HepG2 (cell line): ENCODE measurements at regions not wholly inside any gene's neighbourhood (a gene's known extent, or its start where the extent isn't known, plus 50 kb on each side); places are given as distances from the start of the nearest gene placed in this dataset.

Source experiments
- ATAC-seq: fragments of 200-7000 bp; cut with Tn5 transposase; 3 replicates; pipeline ENCODE4 v1.9.1; 2020; ENCODE audit warnings: mild to moderate bottlenecking, moderate library complexity
- BruUV-seq: library from RNA; stranded (reverse); fragments of 400-500 nt; replicated peaks from 2 replicates; lab custom pipeline; 2021; lab: Mats Ljungman, UMichigan
- CTCF ChIA-PET: fragments of 300-600 bp; formaldehyde crosslinking; extraction: SDS; loops from one replicate; lab custom pipeline; 2021; ENCODE audit warnings: low total read pairs, inconsistent platforms, low intra/inter-chr PET ratio; lab: Yijun Ruan, JAX
- POLR2A ChIA-PET: fragments of 350-600 bp; sonication (Branson Sonifier 250); formaldehyde crosslinking; loops from one replicate; lab custom pipeline; 2020; ENCODE audit warnings: antibody characterized with exemption, inconsistent platforms; lab: Yijun Ruan, JAX
- DNase-seq: peaks from one replicate; pipeline ENCODE4 v3.0.0-alpha.2; 2015; ENCODE audit warnings: low spot score
- FAIRE-seq: peaks from 3 replicates; lab custom pipeline; 2011; peaks lifted over from hg19 to GRCh38; lab: Jason Lieb, UNC
- H2AFZ ChIP-seq: one replicate; pipeline ENCODE4 v1.6.1; 2011; ENCODE audit warnings: low read length, inconsistent platforms
- H3K27ac ChIP-seq: fragments of 300-600 bp; 3 replicates; pipeline ENCODE4 v1.8.0; 2011; ENCODE audit warnings: mixed run types, mild to moderate bottlenecking, mixed read lengths, low read length, inconsistent platforms; ENCODE audit not compliant: insufficient read depth; ENCODE audit errors: extremely low read length
- H3K27me3 ChIP-seq, 2 experiments: fragments of 200-600 bp in 1 of 2; 2 replicates in 1 of 2; 3 replicates in 1 of 2; pipeline versions ENCODE4 v1.6.0 to v1.8.0; 2011; ENCODE audit warnings: low read length in 2 of 2, mild to moderate bottlenecking in 2 of 2, moderate library complexity in 2 of 2, inconsistent platforms in 1 of 2; ENCODE audit not compliant: insufficient read depth in 2 of 2, control insufficient read depth in 1 of 2
- H3K36me3 ChIP-seq, 2 experiments: fragments of 200-600 bp in 1 of 2; replicated peaks in 1 of 2; 2 replicates in 1 of 2; 3 replicates in 1 of 2; pipeline versions ENCODE4 v1.5.1 to v1.8.0; 2011; ENCODE audit warnings: low read length in 2 of 2, inconsistent platforms in 1 of 2; ENCODE audit not compliant: insufficient read depth in 2 of 2, control insufficient read depth in 1 of 2
- H3K4me1 ChIP-seq: 2 replicates; pipeline ENCODE4 v1.5.1; 2012; ENCODE audit warnings: low read length, inconsistent platforms; ENCODE audit not compliant: insufficient read depth
- H3K4me2 ChIP-seq: 2 replicates; pipeline ENCODE4 v1.6.0; 2011; ENCODE audit warnings: low read depth, low read length, inconsistent platforms
- H3K4me3 ChIP-seq, 3 experiments: fragments of 200-600 bp in 1 of 3; sonication (generic), shearing (Covaris generic) in 1 of 3; replicated peaks in 1 of 3; 2 replicates each; pipeline ENCODE4 v1.5.1; 2011 to 2016; ENCODE audit warnings: low read length in 3 of 3, inconsistent platforms in 2 of 3, low read depth in 2 of 3, mild to moderate bottlenecking in 2 of 3, control low read depth in 1 of 3, mixed read lengths in 1 of 3; ENCODE audit not compliant: insufficient read depth in 1 of 3
- H3K79me2 ChIP-seq: one replicate; pipeline ENCODE4 v1.6.1; 2011; ENCODE audit warnings: low read length, inconsistent platforms; ENCODE audit not compliant: insufficient read depth
- H3K9ac ChIP-seq: 2 replicates; pipeline ENCODE4 v1.6.0; 2011; ENCODE audit warnings: mild to moderate bottlenecking, low read depth, low read length, inconsistent platforms; ENCODE audit not compliant: insufficient read depth
- H3K9me3 ChIP-seq: 2 replicates; pipeline ENCODE4 v1.5.1; 2012; ENCODE audit warnings: mild to moderate bottlenecking, low read length
- H4K20me1 ChIP-seq: 2 replicates; pipeline ENCODE4 v1.6.0; 2011; ENCODE audit warnings: inconsistent platforms, mild to moderate bottlenecking, low read length, moderate library complexity; ENCODE audit not compliant: insufficient read depth
- AFF4 ChIP-seq: sonication (generic); formaldehyde crosslinking; IDR thresholded peaks from 2 replicates; pipeline ENCODE4 v1.4.0; 2020; ENCODE audit warnings: missing genetic modification reagents
- MBNL3 ChIP-seq: fragments of 250-450 bp; sonication (Bioruptor Pico); conservative IDR thresholded peaks from 2 replicates; pipeline ENCODE4 v1.8.0; 2022; ENCODE audit warnings: mild to moderate bottlenecking, inconsistent platforms
- PCBP2 ChIP-seq: fragments of 200-400 bp; formaldehyde crosslinking; optimal IDR thresholded peaks from 2 replicates; pipeline ENCODE3; 2018; ENCODE audit warnings: low read length, low read depth; ENCODE audit not compliant: poor library complexity, severe bottlenecking
- ZFP36L1 ChIP-seq: sonication (generic); formaldehyde crosslinking; IDR thresholded peaks from 2 replicates; pipeline ENCODE4 v1.8.0; 2022; ENCODE audit warnings: mild to moderate bottlenecking, missing genetic modification reagents, moderate library complexity
- ZNF430 ChIP-seq: sonication (generic); formaldehyde crosslinking; IDR thresholded peaks from 2 replicates; pipeline ENCODE4 v1.9.0; 2021; ENCODE audit warnings: mild to moderate bottlenecking, missing genetic modification reagents
- ZNF547 ChIP-seq: sonication (generic); formaldehyde crosslinking; IDR thresholded peaks from 2 replicates; pipeline ENCODE4 v1.5.1; 2020; ENCODE audit warnings: mild to moderate bottlenecking, missing genetic modification reagents
- WGBS: methylation state at CpG from one replicate; pipeline ENCODE4 v1.1.6; 2017; ENCODE audit warnings: low lambda C conversion rate; 5-methylcytosine and 5-hydroxymethylcytosine counted together
- in situ Hi-C: cut with HindIII; loops from 2 replicates; pipeline ENCODE4 v1.10.0; 2017; ENCODE audit warnings: low pct_unique_long_range_greater_than_20kb; ENCODE audit not compliant: extremely low pct_ligation_motif_present
- intact Hi-C: fragments of 100-400 bp; cut with micrococcal nuclease; formaldehyde crosslinking; loops from one replicate; pipeline ENCODE4 v1.10.0; 2022; ENCODE audit not compliant: unreplicated experiment

GRCh38 chr18:10049747-10050146 lies 135.9 kb downstream of the VAPA start (continued):
- TF ChIP-seq AFF4, result no peak

GRCh38 chr18:10050956-10051355 lies 137.1 kb downstream of the VAPA start:
- Histone ChIP-seq H3K4me3 (no peak overlapping the region), H3K79me2 (no peaks in the 10 kb centered on the region), H3K36me3 (no peaks in the 10 kb centered on the region), H3K9me3 (no peaks in the 10 kb centered on the region), H3K27me3 (no peaks in the 10 kb centered on the region), H3K4me1 (no peaks in the 10 kb centered on the region), H3K9ac (no peak overlapping the region), H3K4me2 (no peak overlapping the region), H3K27ac (no peak overlapping the region), H4K20me1 (no peaks in the 10 kb centered on the region), H2AFZ (no peak overlapping the region)
- FAIRE-seq (no peak), DNase-seq (no peak), ATAC-seq (no peak)
- 32% methylated on average over 3 of the region's 3 CpGs for WGBS
- intact Hi-C loops, result no loop called here
- ChIA-PET CTCF (no interaction called here), POLR2A (no interaction called here)
- no TSS peak for BruUV-seq
- in situ Hi-C loops, result no loop called here
- TF ChIP-seq PCBP2 (no peak), ZNF430 (CRISPR knock-in tag) (no peak), ZFP36L1 (CRISPR knock-in tag) (no peak), MBNL3 (CRISPR knock-in tag) (no peak), ZNF547 (CRISPR knock-in tag) (no peak)
